ENCODE measurements at regions not wholly inside any gene's neighbourhood (a gene's known extent, or its start where the extent isn't known, plus 50 kb on each side); places are given as distances from the start of the nearest gene placed in this dataset.

- TF ChIP-seq EZH2 (IDR thresholded peaks at IDR 0.05; ENCODE audit: low read depth) (no peak), CTCF (conservative IDR thresholded peaks at IDR 0.05) (no peak)
These were observed 255.2 kb upstream of the ZC3H12C start for GRCh38 chr11:109838026-109838425.

All from PC-9 (cell line).